22Rv1 (cell line): ENCODE measurements at regions not wholly inside any gene's neighbourhood (a gene's known extent, or its start where the extent isn't known, plus 50 kb on each side); places are given as distances from the start of the nearest gene placed in this dataset.

Experiments used
- H3K27ac ChIP-seq: fragments of 450-650 bp; 2 replicates; pipeline ENCODE4 v1.5.1; 2017
- ZFX ChIP-seq: fragments of 450-650 bp; IDR thresholded peaks from 2 replicates; pipeline ENCODE4 v1.6.1; 2017; ENCODE audit warnings: antibody characterized with exemption, borderline replicate concordance
- TF ChIP-seq, protein P1 (sequence below): fragments of 450-650 bp; IDR thresholded peaks from 2 replicates; pipeline ENCODE4 v1.5.1; 2017; ENCODE audit warnings: mild to moderate bottlenecking

DNA sequence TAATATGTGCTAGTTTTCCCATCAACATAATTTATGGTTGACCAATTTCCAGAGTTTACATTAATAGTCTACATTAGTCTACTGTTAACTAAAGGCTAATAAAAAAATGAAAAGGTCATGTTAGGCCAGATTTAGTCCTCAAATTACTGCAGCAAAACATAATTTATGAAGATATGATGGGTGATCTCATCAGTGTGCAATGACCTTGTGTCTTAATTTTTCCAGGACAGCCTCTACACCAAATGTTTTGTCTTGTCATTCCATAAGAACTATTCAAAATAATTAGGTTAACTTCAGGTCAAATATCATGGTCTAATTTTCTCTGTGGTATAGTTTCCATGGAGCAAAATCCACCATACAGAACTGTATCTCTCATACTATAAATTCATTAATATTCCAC, 234.2 kb downstream of the COL12A1 start:
- no peak for TF ChIP-seq ZFX
- TF ChIP-seq, protein P1, sequence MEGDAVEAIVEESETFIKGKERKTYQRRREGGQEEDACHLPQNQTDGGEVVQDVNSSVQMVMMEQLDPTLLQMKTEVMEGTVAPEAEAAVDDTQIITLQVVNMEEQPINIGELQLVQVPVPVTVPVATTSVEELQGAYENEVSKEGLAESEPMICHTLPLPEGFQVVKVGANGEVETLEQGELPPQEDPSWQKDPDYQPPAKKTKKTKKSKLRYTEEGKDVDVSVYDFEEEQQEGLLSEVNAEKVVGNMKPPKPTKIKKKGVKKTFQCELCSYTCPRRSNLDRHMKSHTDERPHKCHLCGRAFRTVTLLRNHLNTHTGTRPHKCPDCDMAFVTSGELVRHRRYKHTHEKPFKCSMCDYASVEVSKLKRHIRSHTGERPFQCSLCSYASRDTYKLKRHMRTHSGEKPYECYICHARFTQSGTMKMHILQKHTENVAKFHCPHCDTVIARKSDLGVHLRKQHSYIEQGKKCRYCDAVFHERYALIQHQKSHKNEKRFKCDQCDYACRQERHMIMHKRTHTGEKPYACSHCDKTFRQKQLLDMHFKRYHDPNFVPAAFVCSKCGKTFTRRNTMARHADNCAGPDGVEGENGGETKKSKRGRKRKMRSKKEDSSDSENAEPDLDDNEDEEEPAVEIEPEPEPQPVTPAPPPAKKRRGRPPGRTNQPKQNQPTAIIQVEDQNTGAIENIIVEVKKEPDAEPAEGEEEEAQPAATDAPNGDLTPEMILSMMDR = no peak
- H3K27ac ChIP-seq = no peak overlapping the region

DNA sequence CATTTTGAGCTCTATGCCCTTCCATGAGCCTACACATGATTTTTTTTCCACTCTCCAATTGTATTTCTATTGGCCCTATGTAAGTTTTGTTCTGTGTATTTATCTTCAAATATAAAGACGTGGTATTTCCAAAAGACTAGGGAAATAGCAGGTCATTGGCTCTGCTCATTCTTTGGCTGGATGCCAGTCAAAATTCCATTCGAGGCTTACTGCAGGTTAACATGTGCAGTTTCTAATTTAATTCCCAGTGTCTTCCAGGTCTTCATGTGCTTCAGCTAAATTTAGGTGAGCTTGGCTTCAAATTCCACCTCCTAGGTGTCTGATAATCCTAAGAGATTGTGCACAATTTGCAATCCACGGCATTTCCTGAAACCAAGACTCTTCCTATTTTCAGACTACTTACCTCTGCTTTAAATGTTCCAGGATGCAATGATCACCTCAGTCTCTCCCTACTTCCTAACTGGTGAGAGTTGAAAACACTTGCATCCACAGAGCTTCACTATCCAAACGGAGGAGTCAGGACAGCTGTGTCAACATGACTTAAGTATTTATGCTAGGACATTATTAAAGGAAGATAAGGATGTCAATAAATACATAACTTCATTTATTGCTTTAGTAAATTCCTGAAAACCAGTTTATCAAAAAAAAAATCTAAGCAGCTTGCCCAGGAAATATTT, 236.1 kb downstream of the COL12A1 start:
- no peak for TF ChIP-seq ZFX
- TF ChIP-seq, protein P1 = no peak
- H3K27ac ChIP-seq = no peak overlapping the region

DNA sequence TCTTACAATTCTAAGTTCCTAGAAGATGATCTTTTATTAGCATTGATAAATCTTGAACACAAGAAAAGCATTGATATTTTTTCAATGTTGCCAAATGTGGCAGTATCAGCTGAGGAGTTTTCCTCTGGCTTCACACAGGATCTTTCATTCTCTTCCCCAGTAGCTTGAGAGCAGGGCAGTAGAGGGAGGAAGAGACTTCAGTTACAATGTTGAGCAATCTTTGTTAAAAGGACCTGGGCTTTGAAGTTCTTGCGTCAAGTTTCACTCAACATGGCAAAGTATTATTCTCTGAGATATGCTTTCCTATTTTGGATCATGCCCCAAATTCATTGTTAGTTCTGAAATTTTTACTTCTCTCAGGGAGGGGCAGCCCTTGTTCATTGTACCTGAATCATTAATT, 238.0 kb downstream of the COL12A1 start:
- TF ChIP-seq, protein P1 = no peak
- TF ChIP-seq ZFX = no peak
- no peak overlapping the region for H3K27ac ChIP-seq

DNA sequence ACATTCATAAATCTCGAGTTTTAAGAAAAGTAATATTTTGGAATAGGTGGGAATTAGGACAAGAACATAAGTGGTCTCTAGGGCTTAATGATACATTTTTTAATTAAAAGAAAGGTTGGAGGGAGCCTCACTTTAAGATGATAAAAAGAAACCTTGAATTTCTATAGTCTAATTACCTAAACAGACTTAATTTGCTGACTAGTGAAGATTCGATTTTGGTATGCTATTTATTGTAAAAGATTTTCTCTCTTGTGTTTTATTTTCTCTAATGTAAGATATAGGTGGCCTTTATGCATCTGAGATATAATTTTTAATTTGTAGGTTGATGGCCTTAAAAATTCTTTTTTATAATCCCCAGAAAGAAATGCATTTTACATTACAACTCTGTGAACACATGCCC, 239.1 kb downstream of the COL12A1 start:
- no peak for TF ChIP-seq ZFX
- TF ChIP-seq, protein P1 = no peak
- H3K27ac ChIP-seq = no peak overlapping the region

DNA sequence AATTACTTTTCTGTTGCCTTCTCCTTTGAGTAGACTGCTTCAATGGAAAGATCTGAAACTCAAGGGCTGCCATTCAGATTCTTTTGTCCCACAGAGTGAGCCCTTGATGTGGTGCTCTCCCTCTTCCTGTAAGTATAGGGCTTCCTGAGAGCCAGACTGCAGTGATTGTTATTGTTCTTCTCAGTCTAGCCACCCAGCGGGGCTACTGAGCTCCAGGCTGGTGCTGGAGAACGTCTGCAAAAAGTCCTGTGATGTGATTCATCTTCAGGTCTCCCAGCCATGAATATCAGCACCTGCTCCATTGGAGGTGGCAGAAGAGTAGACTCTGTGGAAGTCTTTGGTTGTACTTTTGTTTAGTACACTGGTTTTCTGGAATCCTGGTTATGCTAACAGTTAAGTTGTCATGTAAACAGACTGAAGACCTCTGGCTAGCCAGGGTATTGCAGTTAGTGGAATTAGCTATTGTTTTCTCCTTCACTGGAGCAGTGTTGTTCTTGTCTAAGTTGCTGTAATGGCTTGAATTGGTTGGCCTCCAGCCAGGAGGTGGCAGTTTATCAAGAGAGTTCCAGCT, 240.9 kb downstream of the COL12A1 start:
- no peak overlapping the region for H3K27ac ChIP-seq
- TF ChIP-seq, protein P1 = no peak

DNA sequence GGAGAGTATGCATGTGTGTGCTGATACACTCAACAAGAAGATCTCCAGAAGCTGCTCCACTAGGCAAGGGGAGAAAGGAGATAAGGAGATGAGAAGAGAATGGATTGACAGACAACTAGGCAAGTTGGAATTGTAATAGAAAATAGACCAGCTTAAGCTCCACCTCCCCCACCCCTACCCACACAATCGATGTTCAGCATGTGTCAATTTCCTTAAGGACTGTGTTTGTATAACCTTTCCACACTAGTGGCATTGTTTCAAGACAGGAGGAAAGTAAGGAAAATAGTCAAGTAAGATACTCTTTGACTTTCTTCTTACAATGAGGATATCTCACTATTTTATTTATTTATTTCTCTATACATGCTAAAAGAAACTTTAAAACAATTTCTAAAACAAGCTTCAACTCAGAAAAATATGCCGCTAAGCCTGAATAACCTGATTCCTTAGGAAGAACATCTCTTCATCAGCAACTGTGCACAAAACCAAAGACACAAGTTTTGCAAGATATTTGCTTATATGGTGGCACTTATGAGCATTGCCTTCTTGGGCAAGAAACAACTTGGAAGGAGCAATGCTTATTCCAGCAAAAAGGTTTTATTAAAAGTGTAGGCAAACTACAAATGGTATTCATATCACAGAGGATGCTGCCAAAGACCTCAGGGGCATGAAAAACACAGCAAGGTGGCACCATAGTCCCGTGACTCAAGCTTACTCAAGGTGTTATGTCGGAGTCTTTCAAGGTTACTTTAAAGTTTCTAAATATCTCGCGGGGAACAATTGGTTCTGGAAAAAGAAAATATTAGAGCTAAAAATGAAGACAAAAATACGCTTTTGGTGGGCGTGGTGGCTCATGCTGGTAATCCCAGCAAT, 249.1 kb downstream of the COL12A1 start:
- no peak for TF ChIP-seq ZFX
- TF ChIP-seq, protein P1 = no peak
- no peak overlapping the region for H3K27ac ChIP-seq

DNA sequence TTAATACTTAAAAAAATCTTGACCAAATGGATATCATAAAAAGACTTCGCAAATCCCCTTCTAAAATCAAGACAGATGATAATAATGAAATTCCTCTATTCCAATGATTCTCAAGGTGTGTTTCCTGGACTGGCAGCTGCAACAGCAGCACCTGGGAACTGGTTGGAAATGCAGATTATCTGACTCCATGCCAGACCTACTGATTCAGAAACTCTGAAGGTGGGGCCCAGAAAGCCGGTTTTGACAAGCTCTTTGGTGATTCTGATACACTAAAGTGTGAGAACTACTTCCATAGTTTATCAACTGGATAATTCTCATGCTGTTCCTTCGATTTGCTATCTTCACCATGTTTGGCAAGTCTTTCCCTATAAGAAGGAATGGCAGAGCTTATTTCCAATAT, 252.1 kb downstream of the COL12A1 start:
- TF ChIP-seq ZFX = no peak
- TF ChIP-seq, protein P1 = no peak
- no peak overlapping the region for H3K27ac ChIP-seq
